ENCODE measurements at regions not wholly inside any gene's neighbourhood (a gene's known extent, or its start where the extent isn't known, plus 50 kb on each side); places are given as distances from the start of the nearest gene placed in this dataset.
"Not testable (repeated sequence)": the region's sequence is repeated elsewhere in the genome, so short reads cannot be mapped to it uniquely, and the experiment has no call there.

DNA sequence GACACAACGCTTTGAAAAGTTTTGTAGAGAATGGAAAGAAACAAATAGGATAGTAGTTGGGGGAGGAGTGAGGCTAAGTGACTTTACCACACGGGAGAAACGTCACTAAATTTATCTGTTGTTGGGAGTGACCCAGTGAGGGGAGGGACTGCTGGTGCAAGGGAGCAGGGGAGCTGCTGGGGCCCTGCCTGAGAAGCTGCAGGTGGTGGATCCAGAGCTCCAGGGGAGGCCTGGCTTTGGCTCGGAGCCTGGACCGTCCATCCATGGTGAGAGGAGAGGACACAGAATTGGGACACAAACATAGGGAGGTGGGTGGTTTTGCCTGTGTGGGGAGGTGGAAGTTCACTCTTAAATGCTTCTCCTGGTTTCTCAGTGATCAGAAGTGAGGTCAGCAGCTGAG, 107.6 kb downstream of the GOSR1 start:
- DNase-seq (ENCODE audit: low spot score), result no peak

DNA sequence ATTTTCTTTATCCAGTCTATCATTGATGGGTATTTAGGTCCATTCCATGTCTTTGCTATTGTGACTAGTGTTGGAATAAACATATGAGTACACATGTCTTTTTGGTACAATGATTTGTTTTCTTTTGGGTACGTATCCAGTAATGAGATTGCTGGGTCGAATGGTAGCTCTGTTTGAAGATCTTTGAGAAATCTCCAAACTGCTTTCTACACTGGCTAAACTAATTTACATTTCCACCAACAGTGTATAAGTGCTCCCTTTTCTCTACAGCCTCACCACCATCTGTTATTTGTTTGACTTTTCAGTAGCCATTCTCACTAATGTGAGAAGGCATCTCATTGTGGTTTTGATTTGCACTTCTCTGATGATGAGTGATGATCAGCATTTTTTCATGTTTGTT, 103.7 kb downstream of the GOSR1 start:
- no peak for DNase-seq (ENCODE audit: low spot score)

GRCh38 chr17:30579610-30580315, 102.6 kb downstream of the GOSR1 start:
- DNase-seq (ENCODE audit: low spot score), result no peak

DNA sequence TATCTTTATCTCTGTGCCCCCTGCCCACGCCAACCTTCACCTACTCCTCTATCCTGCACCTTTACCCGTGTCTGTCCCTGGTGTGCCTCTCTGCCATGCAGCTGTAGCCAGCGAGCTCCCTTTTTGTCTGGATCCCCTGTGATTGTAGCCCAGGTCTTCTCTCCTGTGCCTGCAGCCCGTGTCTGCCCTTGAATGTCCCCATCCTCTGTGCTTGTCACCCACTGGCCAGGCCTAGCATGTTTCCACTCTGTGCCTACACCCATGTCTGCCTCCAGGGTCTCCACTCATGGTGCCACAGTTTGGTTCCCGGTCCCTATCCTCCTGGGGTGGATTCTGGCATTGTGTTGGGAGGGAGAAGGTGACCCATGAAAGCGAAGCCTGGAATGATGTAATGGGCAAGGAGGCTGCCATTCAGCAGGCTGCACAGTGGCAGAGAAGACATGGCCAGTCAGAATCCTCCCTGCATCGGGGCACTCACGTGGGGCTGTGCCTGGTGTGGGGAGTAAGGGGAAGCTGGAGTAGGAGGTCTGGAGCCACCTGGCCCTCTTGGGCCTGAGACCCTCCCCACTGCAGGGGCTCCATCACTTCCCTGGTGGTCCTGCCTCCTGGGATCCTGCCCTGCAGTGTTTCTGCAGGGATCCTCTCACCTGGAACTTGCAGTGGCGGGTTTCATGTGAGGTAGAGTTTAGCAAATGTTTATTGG, 101.0 kb downstream of the GOSR1 start:
- not testable (repeated sequence) for DNase-seq (ENCODE audit: low spot score)
